CD4-positive, alpha-beta T cell treated with Interleukin-4 for 4 hours (primary cell): ENCODE measurements at regions not wholly inside any gene's neighbourhood (a gene's known extent, or its start where the extent isn't known, plus 50 kb on each side); places are given as distances from the start of the nearest gene placed in this dataset.
"Not testable (repeated sequence)": the region's sequence is repeated elsewhere in the genome, so short reads cannot be mapped to it uniquely, and the experiment has no call there.

ENCODE experiments used
- DNase-seq: peaks from one replicate; pipeline ENCODE4 v3.0.0-alpha.2; 2020

DNA sequence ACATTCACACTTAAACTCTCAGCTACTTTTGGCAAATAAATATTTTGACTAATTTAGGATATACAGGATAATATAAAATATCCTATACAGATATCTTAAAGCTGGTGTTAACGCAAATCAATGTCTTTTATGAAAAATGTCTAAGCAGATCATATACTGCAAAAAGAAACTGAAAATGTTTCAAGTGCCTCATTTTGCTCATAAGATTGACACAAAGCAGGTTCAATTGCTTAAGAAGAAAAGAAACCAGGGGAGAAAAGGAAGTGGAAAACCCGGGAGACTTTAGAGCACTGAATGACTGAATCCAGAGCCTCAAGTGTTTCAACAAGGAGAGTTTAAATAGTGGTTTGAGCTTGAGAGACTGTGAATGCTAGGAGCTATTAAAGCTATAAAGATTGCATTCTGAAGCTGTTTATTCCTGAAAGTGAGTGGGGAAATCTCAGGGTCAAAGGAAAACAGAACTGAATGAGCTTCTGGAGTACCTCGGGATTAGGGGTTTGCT, 1943.0 kb downstream of the MRPL39 start:
- no peak for DNase-seq

DNA sequence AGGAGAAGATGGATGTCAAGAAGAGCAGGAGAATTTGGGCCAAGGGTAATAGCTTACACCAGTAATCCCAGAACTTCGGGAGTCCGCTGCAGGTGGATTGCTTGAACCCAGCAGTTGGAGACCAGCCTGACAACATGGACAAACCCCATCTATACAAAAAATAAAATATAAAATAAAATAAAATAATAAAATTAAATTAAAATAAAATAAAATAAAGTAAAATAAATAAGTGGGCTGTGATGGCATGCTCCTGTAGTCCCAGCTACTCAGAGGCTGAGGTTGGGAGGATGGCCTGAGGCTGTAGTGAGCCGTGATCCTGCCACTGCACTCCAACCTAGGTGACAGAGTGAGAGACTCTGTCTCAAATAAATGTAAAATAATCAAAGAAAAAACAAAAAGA, 1946.7 kb downstream of the MRPL39 start:
- DNase-seq = no peak

GRCh38 chr21:23644768-23645167, 1962.5 kb downstream of the MRPL39 start:
- no peak for DNase-seq

GRCh38 chr21:23639721-23640120, 1967.6 kb downstream of the MRPL39 start:
- no peak for DNase-seq

GRCh38 chr21:23638131-23638695, 1969.1 kb downstream of the MRPL39 start:
- DNase-seq = no peak

- DNase-seq = no peak
These were observed 1973.8 kb downstream of the MRPL39 start for GRCh38 chr21:23633447-23633940.

DNA sequence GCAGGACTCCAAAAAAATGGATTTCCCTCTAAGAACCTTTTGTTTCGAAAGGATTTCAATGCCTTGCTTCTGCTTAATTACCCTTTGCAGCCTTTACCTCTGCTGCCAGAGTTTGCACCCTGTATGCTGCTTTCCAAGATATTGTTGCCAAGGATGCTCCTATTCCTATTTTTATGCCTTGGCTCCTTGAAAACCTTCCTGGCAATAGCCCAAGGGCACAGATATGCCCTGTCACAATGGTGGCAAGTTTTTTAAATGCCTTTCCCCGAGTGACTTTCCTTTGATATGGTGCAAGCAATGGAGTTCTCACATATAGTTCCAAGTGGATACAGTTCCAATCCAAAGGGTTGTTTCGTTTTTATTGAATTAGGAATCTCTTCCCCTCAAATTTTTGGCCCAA, 1983.0 kb downstream of the MRPL39 start:
- no peak for DNase-seq

GRCh38 chr21:23613014-23613413, 1994.3 kb downstream of the MRPL39 start:
- no peak for DNase-seq

DNA sequence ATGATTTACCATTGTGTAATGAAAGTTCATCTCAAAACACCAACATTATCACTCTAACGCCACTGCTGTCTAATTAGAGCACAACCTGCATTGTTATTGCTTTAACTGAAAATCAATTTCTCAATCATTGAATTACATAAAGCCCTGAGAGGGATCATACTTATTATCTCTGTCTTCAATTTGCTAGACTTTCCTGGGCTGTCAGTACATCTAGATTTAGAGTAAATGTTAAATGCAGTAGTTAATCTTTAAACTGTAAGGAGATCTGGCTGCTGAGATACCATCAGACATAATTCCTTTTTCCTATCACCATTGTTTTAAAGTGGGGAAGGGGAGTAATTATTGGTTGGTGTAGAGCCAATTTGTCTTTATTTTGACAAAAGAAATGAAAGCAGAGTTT, 1995.1 kb downstream of the MRPL39 start:
- no peak for DNase-seq

DNA sequence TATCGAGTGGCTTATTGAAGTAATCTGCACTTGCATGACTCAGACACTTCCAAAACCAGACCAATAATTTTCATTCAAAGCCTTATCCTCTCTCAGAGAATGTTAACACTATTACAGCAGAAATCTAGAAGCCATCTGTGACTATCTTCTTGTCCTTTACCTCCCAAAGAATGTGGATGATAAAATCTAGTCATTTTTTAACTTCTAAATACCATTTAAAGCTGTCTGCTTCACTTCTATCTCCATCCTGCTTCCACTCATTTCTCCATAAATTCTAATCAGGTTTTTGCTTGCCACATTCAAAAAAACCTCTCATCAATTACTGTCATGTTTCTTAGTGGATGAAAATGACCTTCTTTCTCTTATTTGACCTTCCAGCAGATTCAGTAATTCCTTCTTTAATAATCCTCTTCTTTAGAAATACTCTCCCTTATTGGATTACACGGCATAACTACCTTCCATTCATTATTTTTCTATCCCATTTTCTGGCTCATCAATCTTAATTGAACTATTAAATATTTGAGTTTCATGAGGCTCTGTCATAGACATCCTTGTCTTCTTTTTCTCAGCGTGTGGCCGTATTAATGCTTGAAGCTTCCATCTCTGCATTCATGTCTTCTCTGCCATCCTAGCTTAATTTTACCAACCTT, 1999.4 kb downstream of the MRPL39 start:
- no peak for DNase-seq

DNA sequence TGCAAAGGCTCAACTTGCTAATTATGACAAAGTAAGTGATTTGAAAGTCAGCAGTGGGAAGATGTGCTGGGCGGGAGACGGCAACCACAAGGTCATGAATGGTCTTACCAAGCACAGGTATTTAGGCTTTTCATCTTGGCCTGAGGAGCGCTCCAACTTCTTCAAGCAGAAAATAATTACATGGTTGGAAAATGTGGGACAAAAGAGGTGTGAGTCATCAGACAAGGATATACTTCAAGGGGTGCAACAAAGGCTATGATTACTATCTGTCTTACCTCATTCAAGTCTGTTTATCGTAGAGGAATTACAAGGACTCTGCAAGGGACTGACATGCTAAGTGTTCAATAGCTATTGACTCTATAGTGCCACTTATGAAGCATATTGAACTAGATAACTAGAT, 2005.7 kb downstream of the MRPL39 start:
- DNase-seq = no peak

- DNase-seq = no peak
These were observed 2013.7 kb downstream of the MRPL39 start for GRCh38 chr21:23593582-23593981.

DNA sequence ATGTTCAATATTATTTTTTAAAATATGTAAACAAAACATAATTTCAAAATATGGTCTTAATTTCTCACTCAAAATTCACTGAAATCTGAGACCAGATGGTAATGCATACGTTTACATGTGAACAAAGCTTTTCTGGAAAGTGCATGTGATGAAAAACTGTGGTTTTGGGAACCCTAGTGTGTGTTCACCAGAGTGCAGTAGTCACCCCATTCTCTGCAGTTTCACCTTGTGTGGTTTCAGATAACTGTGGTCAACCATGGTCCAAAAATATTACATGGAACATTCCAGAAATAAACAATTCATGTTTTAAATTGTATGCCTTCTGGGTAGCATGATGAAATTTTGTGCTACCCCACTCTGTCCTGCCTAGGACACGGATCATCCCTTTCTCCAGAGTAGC, 2021.9 kb downstream of the MRPL39 start:
- DNase-seq = no peak

- DNase-seq = no peak
These were observed 2027.7 kb downstream of the MRPL39 start for GRCh38 chr21:23579573-23579972.

- no peak for DNase-seq
These were observed 2029.3 kb downstream of the MRPL39 start for GRCh38 chr21:23578027-23578426.

DNA sequence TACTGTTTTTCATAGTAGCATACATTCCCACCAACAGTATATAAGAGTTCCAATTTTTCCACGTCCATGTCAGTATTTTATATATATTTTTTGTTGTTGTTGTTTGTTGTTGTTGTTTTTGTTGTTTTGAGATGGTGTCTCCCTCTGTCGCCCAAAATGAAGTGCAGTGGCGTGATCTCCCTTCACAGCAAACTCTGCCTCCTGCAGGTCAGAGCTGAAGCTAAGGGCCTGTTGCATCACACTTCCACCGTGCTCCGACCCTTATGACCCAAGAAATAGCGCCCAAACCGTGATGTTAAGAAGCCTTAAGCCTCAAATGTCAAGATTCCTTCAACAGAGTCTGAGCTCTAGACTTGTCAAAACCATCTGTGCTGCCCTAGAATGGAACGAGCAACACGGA, 2032.3 kb downstream of the MRPL39 start:
- no peak for DNase-seq

DNA sequence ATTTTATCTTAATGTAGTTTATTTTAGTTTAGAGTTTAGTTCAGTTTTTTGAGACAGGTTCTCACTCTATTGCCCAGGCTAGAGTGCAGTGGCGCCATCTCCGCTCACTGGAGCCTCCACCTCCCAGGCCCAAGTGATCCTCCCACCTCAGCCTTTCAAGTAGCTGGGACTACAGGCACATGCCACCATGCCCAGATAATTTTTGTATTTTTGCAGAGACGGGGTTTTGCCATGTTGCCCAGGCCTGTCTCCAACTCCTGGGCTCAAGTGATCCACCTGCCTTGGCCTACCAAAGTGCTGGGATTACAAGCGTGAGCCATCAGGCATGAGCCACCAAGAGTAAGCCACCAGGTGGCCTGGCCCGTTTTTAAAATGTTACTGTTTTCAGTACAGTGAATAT, 2058.4 kb downstream of the MRPL39 start:
- not testable (repeated sequence) for DNase-seq

- no peak for DNase-seq
These were observed 2063.9 kb downstream of the MRPL39 start for GRCh38 chr21:23543333-23543732.

DNA sequence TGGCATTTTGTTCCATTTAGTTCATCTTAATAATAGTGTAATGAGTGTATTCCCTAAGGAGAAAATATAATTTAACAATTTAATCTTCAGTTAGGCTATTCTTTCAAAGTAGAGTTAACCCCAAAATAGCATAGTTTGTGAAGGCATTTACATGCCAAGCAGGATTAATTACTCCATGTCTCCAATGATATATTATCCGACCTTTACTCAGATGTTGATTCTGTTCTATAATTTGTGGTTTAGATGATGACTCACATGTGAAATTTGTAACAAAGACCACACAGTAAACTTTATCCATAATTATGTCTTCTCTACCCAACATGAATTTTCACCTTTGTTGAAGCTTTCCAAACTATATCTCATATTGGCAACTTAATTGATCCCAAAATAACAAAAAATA, 2065.2 kb downstream of the MRPL39 start:
- DNase-seq = no peak

DNA sequence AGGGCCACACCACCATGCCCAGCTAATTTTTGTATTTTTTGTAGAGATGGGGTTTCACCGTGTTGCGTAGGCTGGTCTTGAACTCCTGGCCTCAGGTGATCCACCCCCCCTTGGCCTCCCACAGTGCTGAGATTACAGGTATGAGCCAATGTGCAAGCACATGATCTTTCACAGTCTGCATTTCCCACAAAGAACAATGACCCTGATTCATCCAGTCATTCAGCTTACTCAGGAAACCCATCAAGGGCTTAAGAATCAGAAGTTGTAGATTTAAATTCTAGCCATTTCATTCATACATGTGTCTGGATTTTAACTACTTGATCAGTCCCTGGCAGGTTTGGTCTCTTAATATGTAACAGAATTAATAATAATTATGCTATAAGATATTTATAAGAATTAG, 2065.7 kb downstream of the MRPL39 start:
- no peak for DNase-seq

DNA sequence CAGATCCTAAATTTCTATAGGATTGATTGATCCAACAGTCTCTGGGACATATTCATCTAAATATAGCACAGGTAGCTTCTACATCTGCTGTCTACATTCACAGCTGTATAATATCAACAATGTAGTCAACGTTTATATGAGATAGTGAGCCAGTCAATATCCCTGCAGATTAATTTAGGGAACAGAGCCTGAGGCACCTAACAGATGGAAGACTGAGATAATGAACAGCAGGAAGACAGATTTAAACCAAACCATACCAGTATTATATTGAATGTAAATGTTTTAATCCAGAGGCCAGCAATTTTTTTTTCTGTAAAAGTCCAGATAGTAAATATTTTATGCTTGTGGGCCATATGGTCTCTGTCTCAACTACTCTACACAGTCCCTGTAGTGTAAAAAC, 2072.4 kb downstream of the MRPL39 start:
- no peak for DNase-seq

GRCh38 chr21:23531444-23531843, 2075.8 kb downstream of the MRPL39 start:
- no peak for DNase-seq

- DNase-seq = no peak
These were observed 2082.6 kb downstream of the MRPL39 start for GRCh38 chr21:23524685-23525084.

GRCh38 chr21:23522751-23523150, 2084.5 kb downstream of the MRPL39 start:
- DNase-seq = no peak

DNA sequence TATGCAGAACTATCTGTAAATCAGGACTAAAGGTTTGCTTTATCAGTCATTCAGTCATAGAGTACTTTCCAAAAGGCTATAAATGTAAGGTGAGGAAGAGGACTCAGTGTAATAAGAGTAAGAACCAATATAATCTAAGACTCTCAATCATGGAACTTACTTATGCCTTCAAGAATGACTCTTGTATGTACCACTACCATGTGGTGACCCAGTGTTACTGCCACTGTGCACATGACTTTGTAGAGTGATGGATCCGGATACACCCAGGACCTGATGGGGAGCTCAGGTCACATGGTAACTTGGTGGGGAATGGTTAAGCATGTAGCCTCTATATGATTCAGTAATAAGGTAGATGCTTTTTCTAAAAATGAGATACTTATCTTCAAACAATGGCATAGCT, 2099.8 kb downstream of the MRPL39 start:
- no peak for DNase-seq
